H1 (cell line): ENCODE measurements at regions not wholly inside any gene's neighbourhood (a gene's known extent, or its start where the extent isn't known, plus 50 kb on each side); places are given as distances from the start of the nearest gene placed in this dataset.

Experiments used
- ATF3 ChIP-seq: IDR thresholded peaks from 2 replicates; pipeline ENCODE4 v1.6.1; 2011; ENCODE audit warnings: low read depth, mild to moderate bottlenecking, low read length; ENCODE audit not compliant: insufficient read depth
- FOSL1 ChIP-seq: IDR thresholded peaks from 2 replicates; pipeline ENCODE4 v1.6.1; 2011; ENCODE audit warnings: mild to moderate bottlenecking, low read depth, low read length, moderate library complexity; ENCODE audit not compliant: insufficient read depth
- HDAC6 ChIP-seq: IDR thresholded peaks from one replicate; pipeline ENCODE4 v1.7.1; 2012; ENCODE audit warnings: low read depth, mild to moderate bottlenecking, inconsistent platforms, low read length, moderate library complexity
- RFX5 ChIP-seq: IDR thresholded peaks from 2 replicates; pipeline ENCODE4 v1.6.1; 2011; ENCODE audit warnings: low read depth, low read length, improper control_type of control experiment, borderline replicate concordance
- RXRA ChIP-seq: IDR thresholded peaks from 2 replicates; pipeline ENCODE4 v1.6.1; 2011; ENCODE audit warnings: low read depth, mild to moderate bottlenecking, low read length, moderate library complexity; ENCODE audit not compliant: insufficient read depth
- SAP30 ChIP-seq: fragments of 300-600 bp; sonication (generic); IDR thresholded peaks from 2 replicates; pipeline ENCODE4 v1.7.1; 2012; ENCODE audit warnings: low read length, moderate library complexity, mild to moderate bottlenecking, inconsistent platforms; ENCODE audit not compliant: insufficient read depth, insufficient replicate concordance
- SUZ12 ChIP-seq: fragments of 200-600 bp; sonication (generic); IDR thresholded peaks from 2 replicates; pipeline ENCODE4 v1.6.1; 2012; ENCODE audit warnings: mild to moderate bottlenecking, inconsistent platforms, low read length, moderate library complexity, mixed read lengths
- TF ChIP-seq, protein P1 (sequence below): IDR thresholded peaks from 2 replicates; pipeline ENCODE4 v1.6.1; 2012; ENCODE audit warnings: low read length, inconsistent platforms

GRCh38 chr5:121489972-121490371 is 361.7 kb upstream of the FTMT start (continued):
- TF ChIP-seq, protein P1, sequence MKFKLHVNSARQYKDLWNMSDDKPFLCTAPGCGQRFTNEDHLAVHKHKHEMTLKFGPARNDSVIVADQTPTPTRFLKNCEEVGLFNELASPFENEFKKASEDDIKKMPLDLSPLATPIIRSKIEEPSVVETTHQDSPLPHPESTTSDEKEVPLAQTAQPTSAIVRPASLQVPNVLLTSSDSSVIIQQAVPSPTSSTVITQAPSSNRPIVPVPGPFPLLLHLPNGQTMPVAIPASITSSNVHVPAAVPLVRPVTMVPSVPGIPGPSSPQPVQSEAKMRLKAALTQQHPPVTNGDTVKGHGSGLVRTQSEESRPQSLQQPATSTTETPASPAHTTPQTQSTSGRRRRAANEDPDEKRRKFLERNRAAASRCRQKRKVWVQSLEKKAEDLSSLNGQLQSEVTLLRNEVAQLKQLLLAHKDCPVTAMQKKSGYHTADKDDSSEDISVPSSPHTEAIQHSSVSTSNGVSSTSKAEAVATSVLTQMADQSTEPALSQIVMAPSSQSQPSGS = no peak
- TF ChIP-seq SAP30 (no peak), SUZ12 (no peak), HDAC6 (no peak), FOSL1 (no peak), ATF3 (no peak), RFX5 (no peak), RXRA (no peak)
